Sigmoid colon (tissue), 4 donors: ENCODE measurements at regions not wholly inside any gene's neighbourhood (a gene's known extent, or its start where the extent isn't known, plus 50 kb on each side); places are given as distances from the start of the nearest gene placed in this dataset.

Source experiments
- EP300 ChIP-seq, 4 donors: sonication (generic); formaldehyde crosslinking; IDR thresholded peaks; one replicate each; pipeline ENCODE4 v1.6.1; 2017; ENCODE audit warnings: antibody characterized with exemption in 4 of 4
- POLR2A ChIP-seq, 2 donors: fragments of 450-650 bp; IDR thresholded peaks; one replicate each; pipeline ENCODE4 v1.6.1; 2016; ENCODE audit warnings: antibody characterized with exemption in 2 of 2, mild to moderate bottlenecking in 2 of 2, moderate library complexity in 2 of 2
- POLR2AphosphoS5 ChIP-seq, 4 donors: sonication (generic); formaldehyde crosslinking; IDR thresholded peaks; one replicate each; pipeline ENCODE4 v1.6.1; 2017; ENCODE audit warnings: antibody characterized with exemption in 4 of 4
- TF ChIP-seq, protein P1 (sequence below), 4 experiments: fragments of 450-650 bp in 3 of 4; fragments of 200-600 bp in 1 of 4; IDR thresholded peaks; one replicate each; pipeline ENCODE4 v1.5.1; 2016 to 2019; ENCODE audit warnings: antibody characterized with exemption in 4 of 4, mild to moderate bottlenecking in 3 of 4, moderate library complexity in 2 of 4

GRCh38 chr6:8658416-8658815 is 223.1 kb upstream of the SLC35B3 start:
- TF ChIP-seq, protein P1, sequence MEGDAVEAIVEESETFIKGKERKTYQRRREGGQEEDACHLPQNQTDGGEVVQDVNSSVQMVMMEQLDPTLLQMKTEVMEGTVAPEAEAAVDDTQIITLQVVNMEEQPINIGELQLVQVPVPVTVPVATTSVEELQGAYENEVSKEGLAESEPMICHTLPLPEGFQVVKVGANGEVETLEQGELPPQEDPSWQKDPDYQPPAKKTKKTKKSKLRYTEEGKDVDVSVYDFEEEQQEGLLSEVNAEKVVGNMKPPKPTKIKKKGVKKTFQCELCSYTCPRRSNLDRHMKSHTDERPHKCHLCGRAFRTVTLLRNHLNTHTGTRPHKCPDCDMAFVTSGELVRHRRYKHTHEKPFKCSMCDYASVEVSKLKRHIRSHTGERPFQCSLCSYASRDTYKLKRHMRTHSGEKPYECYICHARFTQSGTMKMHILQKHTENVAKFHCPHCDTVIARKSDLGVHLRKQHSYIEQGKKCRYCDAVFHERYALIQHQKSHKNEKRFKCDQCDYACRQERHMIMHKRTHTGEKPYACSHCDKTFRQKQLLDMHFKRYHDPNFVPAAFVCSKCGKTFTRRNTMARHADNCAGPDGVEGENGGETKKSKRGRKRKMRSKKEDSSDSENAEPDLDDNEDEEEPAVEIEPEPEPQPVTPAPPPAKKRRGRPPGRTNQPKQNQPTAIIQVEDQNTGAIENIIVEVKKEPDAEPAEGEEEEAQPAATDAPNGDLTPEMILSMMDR (IDR thresholded peaks at IDR 0.05) = no peak
- TF ChIP-seq POLR2AphosphoS5 (IDR thresholded peaks at IDR 0.05) (peak in 1 of 4 donors; percentile 8), POLR2A (IDR thresholded peaks at IDR 0.05) (no peak), EP300 (IDR thresholded peaks at IDR 0.05) (no peak)
